ENCODE measurements at regions not wholly inside any gene's neighbourhood (a gene's known extent, or its start where the extent isn't known, plus 50 kb on each side); places are given as distances from the start of the nearest gene placed in this dataset.

- H3K27ac Mint-ChIP-seq, result no peak overlapping the region
- no peaks in the 10 kb centered on the region for H3K9me3 Mint-ChIP-seq
- intact Hi-C loops (cut with micrococcal nuclease), result no loop called here
These were observed 122.0 kb upstream of the ANK3 start for GRCh38 chr10:60511477-60512229.

GRCh38 chr10:60508831-60509230 lies 119.2 kb upstream of the ANK3 start:
- intact Hi-C loops (cut with micrococcal nuclease), result no loop called here
- Mint-ChIP-seq H3K4me1 (ENCODE audit: low read depth) (peaks cover 2% of the 10 kb centered on the region), H3K36me3 (ENCODE audit: low read depth) (no peaks in the 10 kb centered on the region), H3K27me3 (ENCODE audit: low read depth) (no peaks in the 10 kb centered on the region), H3K27ac (no peak overlapping the region), H3K4me3 (ENCODE audit: low read depth) (no peak overlapping the region), H3K9me3 (no peaks in the 10 kb centered on the region)
- DNase-seq (ENCODE audit: low spot score), result no peak

More at GRCh38 chr10:60511477-60512229, 122.0 kb upstream of the ANK3 start:
- no peak for DNase-seq (ENCODE audit: low spot score)
- Mint-ChIP-seq H3K4me3 (ENCODE audit: low read depth) (no peak overlapping the region), H3K4me1 (ENCODE audit: low read depth) (peaks cover 2% of the 10 kb centered on the region), H3K36me3 (ENCODE audit: low read depth) (no peaks in the 10 kb centered on the region), H3K27me3 (ENCODE audit: low read depth) (no peaks in the 10 kb centered on the region)

- Mint-ChIP-seq H3K9me3 (no peaks in the 10 kb centered on the region), H3K27me3 (ENCODE audit: low read depth) (no peaks in the 10 kb centered on the region), H3K4me3 (ENCODE audit: low read depth) (no peak overlapping the region), H3K27ac (no peak overlapping the region), H3K36me3 (ENCODE audit: low read depth) (no peaks in the 10 kb centered on the region), H3K4me1 (ENCODE audit: low read depth) (no peaks in the 10 kb centered on the region)
- no peak for DNase-seq (ENCODE audit: low spot score)
- intact Hi-C loops (cut with micrococcal nuclease), result no loop called here
These were observed 118.4 kb upstream of the ANK3 start for GRCh38 chr10:60508037-60508436.

GRCh38 chr10:60502621-60503020 lies 112.9 kb upstream of the ANK3 start:
- no peaks in the 10 kb centered on the region for H3K9me3 Mint-ChIP-seq

GRCh38 chr10:60498985-60499384 lies 109.3 kb upstream of the ANK3 start:
- Mint-ChIP-seq H3K27ac (no peak overlapping the region), H3K4me1 (ENCODE audit: low read depth) (no peaks in the 10 kb centered on the region), H3K27me3 (ENCODE audit: low read depth) (no peaks in the 10 kb centered on the region), H3K36me3 (ENCODE audit: low read depth) (no peaks in the 10 kb centered on the region), H3K9me3 (no peaks in the 10 kb centered on the region), H3K4me3 (ENCODE audit: low read depth) (no peak overlapping the region)
- DNase-seq (ENCODE audit: low spot score), result no peak
- intact Hi-C loops (cut with micrococcal nuclease), result no loop called here

More at GRCh38 chr10:60502621-60503020, 112.9 kb upstream of the ANK3 start:
- Mint-ChIP-seq H3K4me1 (ENCODE audit: low read depth) (no peaks in the 10 kb centered on the region), H3K4me3 (ENCODE audit: low read depth) (no peak overlapping the region), H3K27me3 (ENCODE audit: low read depth) (no peaks in the 10 kb centered on the region), H3K27ac (no peak overlapping the region), H3K36me3 (ENCODE audit: low read depth) (no peaks in the 10 kb centered on the region)
- intact Hi-C loops (cut with micrococcal nuclease), result no loop called here
- DNase-seq (ENCODE audit: low spot score), result no peak

- intact Hi-C loops (cut with micrococcal nuclease), result no loop called here
- H3K27ac Mint-ChIP-seq, result no peak overlapping the region
- H3K36me3 Mint-ChIP-seq (ENCODE audit: low read depth), result no peaks in the 10 kb centered on the region
- peaks cover 4% of the 10 kb centered on the region for H3K4me1 Mint-ChIP-seq (ENCODE audit: low read depth)
- peaks cover 4% of the 10 kb centered on the region for H3K9me3 Mint-ChIP-seq
- H3K4me3 Mint-ChIP-seq (ENCODE audit: low read depth), result no peak overlapping the region
- no peak for DNase-seq (ENCODE audit: low spot score)
- H3K27me3 Mint-ChIP-seq (ENCODE audit: low read depth), result no peaks in the 10 kb centered on the region
These were observed 107.7 kb upstream of the ANK3 start for GRCh38 chr10:60497364-60497763.

GRCh38 chr10:60496181-60496580 lies 106.5 kb upstream of the ANK3 start:
- peaks cover 4% of the 10 kb centered on the region for H3K9me3 Mint-ChIP-seq
- intact Hi-C loops (cut with micrococcal nuclease), result no loop called here
- no peaks in the 10 kb centered on the region for H3K27me3 Mint-ChIP-seq (ENCODE audit: low read depth)
- H3K4me1 Mint-ChIP-seq (ENCODE audit: low read depth), result peaks cover 4% of the 10 kb centered on the region
- no peak overlapping the region for H3K27ac Mint-ChIP-seq
- no peak for DNase-seq (ENCODE audit: low spot score)
- no peak overlapping the region for H3K4me3 Mint-ChIP-seq (ENCODE audit: low read depth)
- no peaks in the 10 kb centered on the region for H3K36me3 Mint-ChIP-seq (ENCODE audit: low read depth)

- H3K27ac Mint-ChIP-seq, result no peak overlapping the region
- intact Hi-C loops (cut with micrococcal nuclease), result no loop called here
These were observed 105.8 kb upstream of the ANK3 start for GRCh38 chr10:60495338-60496055.

GRCh38 chr10:60494774-60495173 lies 105.1 kb upstream of the ANK3 start:
- no peaks in the 10 kb centered on the region for H3K27me3 Mint-ChIP-seq (ENCODE audit: low read depth)
- peaks cover 4% of the 10 kb centered on the region for H3K9me3 Mint-ChIP-seq
- H3K4me1 Mint-ChIP-seq (ENCODE audit: low read depth), result peaks cover 14% of the 10 kb centered on the region
- no peak for DNase-seq (ENCODE audit: low spot score)
- intact Hi-C loops (cut with micrococcal nuclease), result no loop called here
- H3K27ac Mint-ChIP-seq, result no peak overlapping the region
- no peaks in the 10 kb centered on the region for H3K36me3 Mint-ChIP-seq (ENCODE audit: low read depth)
- no peak overlapping the region for H3K4me3 Mint-ChIP-seq (ENCODE audit: low read depth)

More at GRCh38 chr10:60495338-60496055, 105.8 kb upstream of the ANK3 start:
- H3K36me3 Mint-ChIP-seq (ENCODE audit: low read depth), result no peaks in the 10 kb centered on the region
- no peak overlapping the region for H3K4me3 Mint-ChIP-seq (ENCODE audit: low read depth)
- H3K4me1 Mint-ChIP-seq (ENCODE audit: low read depth), result peaks cover 9% of the 10 kb centered on the region
- no peaks in the 10 kb centered on the region for H3K27me3 Mint-ChIP-seq (ENCODE audit: low read depth)
- peaks cover 4% of the 10 kb centered on the region for H3K9me3 Mint-ChIP-seq
- DNase-seq (ENCODE audit: low spot score), result no peak

- intact Hi-C loops (cut with micrococcal nuclease), result no loop called here
- Mint-ChIP-seq H3K27me3 (ENCODE audit: low read depth) (no peaks in the 10 kb centered on the region), H3K9me3 (peaks cover 4% of the 10 kb centered on the region), H3K27ac (no peak overlapping the region), H3K4me3 (ENCODE audit: low read depth) (no peak overlapping the region), H3K36me3 (ENCODE audit: low read depth) (no peaks in the 10 kb centered on the region), H3K4me1 (ENCODE audit: low read depth) (peaks cover 16% of the 10 kb centered on the region)
- no peak for DNase-seq (ENCODE audit: low spot score)
These were observed 101.5 kb upstream of the ANK3 start for GRCh38 chr10:60491162-60491561.

- Mint-ChIP-seq H3K9me3 (peaks cover 4% of the 10 kb centered on the region), H3K4me1 (ENCODE audit: low read depth) (peaks cover 16% of the 10 kb centered on the region), H3K36me3 (ENCODE audit: low read depth) (no peaks in the 10 kb centered on the region), H3K27ac (no peak overlapping the region), H3K4me3 (ENCODE audit: low read depth) (no peak overlapping the region), H3K27me3 (ENCODE audit: low read depth) (no peaks in the 10 kb centered on the region)
- intact Hi-C loops (cut with micrococcal nuclease), result no loop called here
- DNase-seq (ENCODE audit: low spot score), result no peak
These were observed 100.3 kb upstream of the ANK3 start for GRCh38 chr10:60490013-60490412.

GRCh38 chr10:60488111-60488669 lies 98.5 kb upstream of the ANK3 start:
- Mint-ChIP-seq H3K27ac (no peak overlapping the region), H3K27me3 (ENCODE audit: low read depth) (no peaks in the 10 kb centered on the region), H3K36me3 (ENCODE audit: low read depth) (no peaks in the 10 kb centered on the region), H3K4me3 (ENCODE audit: low read depth) (no peak overlapping the region), H3K9me3 (peaks cover 3% of the 10 kb centered on the region), H3K4me1 (ENCODE audit: low read depth) (peaks cover 13% of the 10 kb centered on the region)
- no peak for DNase-seq (ENCODE audit: low spot score)
- intact Hi-C loops (cut with micrococcal nuclease), result no loop called here

GRCh38 chr10:60487543-60487942 lies 97.9 kb upstream of the ANK3 start:
- Mint-ChIP-seq H3K4me3 (ENCODE audit: low read depth) (no peak overlapping the region), H3K9me3 (no peaks in the 10 kb centered on the region), H3K27ac (no peak overlapping the region), H3K27me3 (ENCODE audit: low read depth) (no peaks in the 10 kb centered on the region), H3K4me1 (ENCODE audit: low read depth) (peaks cover 11% of the 10 kb centered on the region), H3K36me3 (ENCODE audit: low read depth) (no peaks in the 10 kb centered on the region)
- intact Hi-C loops (cut with micrococcal nuclease), result no loop called here
- DNase-seq (ENCODE audit: low spot score), result no peak

Data from activated T-helper 2 cell treated with anti-CD3 and anti-CD28 coated beads, Interferon-gamma antibody, Interleukin-2, Interleukin-4, amounts not matched to agents 10 μg/mL and 5 μg/mL and 100 μg/mL, durations not matched to agents 14 hours and 24 hours and 36 hours (primary cell).